ENCODE measurements at regions not wholly inside any gene's neighbourhood (a gene's known extent, or its start where the extent isn't known, plus 50 kb on each side); places are given as distances from the start of the nearest gene placed in this dataset.
"Not testable (repeated sequence)": the region's sequence is repeated elsewhere in the genome, so short reads cannot be mapped to it uniquely, and the experiment has no call there.

GRCh38 chr9:66701411-66702377 lies 198.8 kb upstream of the ZNF658 start:
- not testable (repeated sequence) for TF ChIP-seq CTCF (IDR thresholded peaks at IDR 0.05; ENCODE audit: low read depth, low read length, missing input control); REST (IDR thresholded peaks at IDR 0.05); RAD21 (IDR thresholded peaks at IDR 0.05); MAX (IDR thresholded peaks at IDR 0.05); HNF4G (IDR thresholded peaks at IDR 0.05); ZBTB33 (IDR thresholded peaks at IDR 0.05); ATF3 (IDR thresholded peaks at IDR 0.05); SP1 (IDR thresholded peaks at IDR 0.05); YY1 (IDR thresholded peaks at IDR 0.05)

All from liver (tissue), 3 donors.